ENCODE measurements at regions not wholly inside any gene's neighbourhood (a gene's known extent, or its start where the extent isn't known, plus 50 kb on each side); places are given as distances from the start of the nearest gene placed in this dataset.

DNA sequence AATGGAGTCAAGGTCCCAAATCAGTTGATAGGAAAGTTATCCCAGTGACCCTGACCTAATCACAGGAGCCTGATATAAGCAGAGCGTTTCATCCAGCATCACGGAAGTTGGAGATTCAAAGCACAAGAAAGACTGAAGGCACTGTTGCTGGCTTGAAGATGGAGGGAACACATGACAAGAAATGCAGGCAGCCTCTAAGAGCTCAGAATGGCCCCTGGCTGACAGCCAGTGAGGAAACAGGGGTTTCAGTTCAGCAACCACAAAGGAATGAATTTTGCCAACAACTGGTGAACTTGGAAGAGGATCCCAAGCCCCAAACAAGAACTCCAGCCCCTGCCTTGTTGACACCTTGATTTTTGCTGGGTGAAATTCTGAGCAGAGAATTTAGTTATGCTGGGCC, 778.5 kb downstream of the MAFB start:
- Histone ChIP-seq H4K20me1 (ENCODE audit: insufficient read depth, low read length) (no peaks in the 10 kb centered on the region), H3K4me3 (replicated peaks in 1 of 3; ENCODE audit: low read depth in 2 of 3, low read length in 3 of 3) (no peak overlapping the region), H3K79me2 (ENCODE audit: insufficient read depth, low read length) (no peaks in the 10 kb centered on the region), H3K27ac (ENCODE audit: low read depth in 1 of 2, low read length in 2 of 2) (no peak overlapping the region), H3K36me3 (replicated peaks in 1 of 2; ENCODE audit: control insufficient read depth in 1 of 2, insufficient read depth in 2 of 2, low read length in 2 of 2) (no peaks in the 10 kb centered on the region), H2AFZ (ENCODE audit: insufficient read depth, low read depth, low read length, poor library complexity, severe bottlenecking) (no peak overlapping the region), H3K9me3 (replicated peaks in 1 of 2; ENCODE audit: control insufficient read depth in 1 of 2, insufficient read depth in 1 of 2, low read length in 2 of 2) (no peaks in the 10 kb centered on the region), H3K4me1 (ENCODE audit: control insufficient read depth in 1 of 2, insufficient read depth in 2 of 2, low read length in 2 of 2) (no peaks in the 10 kb centered on the region), H3K27me3 (ENCODE audit: control insufficient read depth in 2 of 2, insufficient read depth in 2 of 2, low read length in 2 of 2) (no peaks in the 10 kb centered on the region), H3K4me2 (replicated peaks; ENCODE audit: extremely low read depth, low read length, poor library complexity, severe bottlenecking) (no peak overlapping the region), H3K9ac (ENCODE audit: insufficient read depth, low read length, poor library complexity, severe bottlenecking) (no peak overlapping the region)
- TF ChIP-seq, protein P1, sequence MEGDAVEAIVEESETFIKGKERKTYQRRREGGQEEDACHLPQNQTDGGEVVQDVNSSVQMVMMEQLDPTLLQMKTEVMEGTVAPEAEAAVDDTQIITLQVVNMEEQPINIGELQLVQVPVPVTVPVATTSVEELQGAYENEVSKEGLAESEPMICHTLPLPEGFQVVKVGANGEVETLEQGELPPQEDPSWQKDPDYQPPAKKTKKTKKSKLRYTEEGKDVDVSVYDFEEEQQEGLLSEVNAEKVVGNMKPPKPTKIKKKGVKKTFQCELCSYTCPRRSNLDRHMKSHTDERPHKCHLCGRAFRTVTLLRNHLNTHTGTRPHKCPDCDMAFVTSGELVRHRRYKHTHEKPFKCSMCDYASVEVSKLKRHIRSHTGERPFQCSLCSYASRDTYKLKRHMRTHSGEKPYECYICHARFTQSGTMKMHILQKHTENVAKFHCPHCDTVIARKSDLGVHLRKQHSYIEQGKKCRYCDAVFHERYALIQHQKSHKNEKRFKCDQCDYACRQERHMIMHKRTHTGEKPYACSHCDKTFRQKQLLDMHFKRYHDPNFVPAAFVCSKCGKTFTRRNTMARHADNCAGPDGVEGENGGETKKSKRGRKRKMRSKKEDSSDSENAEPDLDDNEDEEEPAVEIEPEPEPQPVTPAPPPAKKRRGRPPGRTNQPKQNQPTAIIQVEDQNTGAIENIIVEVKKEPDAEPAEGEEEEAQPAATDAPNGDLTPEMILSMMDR (IDR thresholded peaks at IDR 0.05), result no peak
- H3K9me3 Mint-ChIP-seq, result peaks cover 0 to 2% (median 0%) of the 10 kb centered on the region in 7 donors
- H3K27me3 Mint-ChIP-seq (ENCODE audit: low read depth in 3 of 3), result no peaks in the 10 kb centered on the region
- no peak overlapping the region for H3K27ac Mint-ChIP-seq
- H3K4me3 Mint-ChIP-seq, result no peak overlapping the region
- H3K4me1 Mint-ChIP-seq, result no peaks in the 10 kb centered on the region
- no peak for DNase-seq
- intact Hi-C loops (cut with micrococcal nuclease), result no loop called here
- H3K36me3 Mint-ChIP-seq, result no peaks in the 10 kb centered on the region
- 4% methylated on average over 2 of the region's 2 CpGs for WGBS (ENCODE audit: insufficient coverage)

DNA sequence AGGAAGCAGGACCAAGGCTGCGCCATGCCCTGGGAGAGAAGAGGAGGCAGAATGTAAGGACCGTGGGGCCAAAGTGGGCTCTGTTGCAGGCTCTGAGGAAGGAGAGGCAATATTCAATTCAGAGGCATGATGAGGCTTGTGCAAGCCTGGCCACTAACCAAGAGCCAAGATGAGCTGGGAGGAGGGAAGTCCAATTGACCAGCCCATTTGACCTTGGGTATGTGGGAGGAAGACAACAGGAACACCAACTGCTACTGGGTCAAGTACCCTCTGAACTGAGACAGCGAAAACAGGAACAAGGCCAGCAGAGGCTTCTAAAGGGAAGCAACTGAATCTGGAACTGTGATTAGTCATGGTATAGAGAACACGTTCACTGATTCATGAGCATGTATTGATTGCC, 779.6 kb downstream of the MAFB start:
- H3K79me2 ChIP-seq (ENCODE audit: insufficient read depth, low read length), result no peaks in the 10 kb centered on the region

More for the DNA sequence above, 779.6 kb downstream of the MAFB start:
- Mint-ChIP-seq H3K4me3 (no peak overlapping the region), H3K9me3 (peaks cover 0 to 2% (median 1%) of the 10 kb centered on the region in 7 donors), H3K27ac (no peak overlapping the region), H3K27me3 (ENCODE audit: low read depth in 3 of 3) (no peaks in the 10 kb centered on the region), H3K4me1 (no peaks in the 10 kb centered on the region), H3K36me3 (no peaks in the 10 kb centered on the region)
- no peak overlapping the region for H3K27ac ChIP-seq (ENCODE audit: low read depth in 1 of 2, low read length in 2 of 2)
- TF ChIP-seq, protein P1 (IDR thresholded peaks at IDR 0.05), result no peak
- H2AFZ ChIP-seq (ENCODE audit: insufficient read depth, low read depth, low read length, poor library complexity, severe bottlenecking), result no peak overlapping the region
- H3K4me3 ChIP-seq (replicated peaks in 1 of 3; ENCODE audit: low read depth in 2 of 3, low read length in 3 of 3), result no peak overlapping the region
- H3K4me2 ChIP-seq (replicated peaks; ENCODE audit: extremely low read depth, low read length, poor library complexity, severe bottlenecking), result no peak overlapping the region
- no peaks in the 10 kb centered on the region for H3K36me3 ChIP-seq (replicated peaks in 1 of 2; ENCODE audit: control insufficient read depth in 1 of 2, insufficient read depth in 2 of 2, low read length in 2 of 2)
- H4K20me1 ChIP-seq (ENCODE audit: insufficient read depth, low read length), result no peaks in the 10 kb centered on the region
- peak in 2 of 3 donors; percentile 1 to 37 for DNase-seq
- H3K9ac ChIP-seq (ENCODE audit: insufficient read depth, low read length, poor library complexity, severe bottlenecking), result no peak overlapping the region
- H3K9me3 ChIP-seq (replicated peaks in 1 of 2; ENCODE audit: control insufficient read depth in 1 of 2, insufficient read depth in 1 of 2, low read length in 2 of 2), result no peaks in the 10 kb centered on the region
- 46% methylated on average over 4 of the region's 4 CpGs for WGBS (ENCODE audit: insufficient coverage)
- intact Hi-C loops (cut with micrococcal nuclease), result no loop called here
- no peaks in the 10 kb centered on the region for H3K4me1 ChIP-seq (ENCODE audit: control insufficient read depth in 1 of 2, insufficient read depth in 2 of 2, low read length in 2 of 2)
- no peaks in the 10 kb centered on the region for H3K27me3 ChIP-seq (ENCODE audit: control insufficient read depth in 2 of 2, insufficient read depth in 2 of 2, low read length in 2 of 2)
